Thyroid gland (tissue), 4 donors: ENCODE measurements at regions not wholly inside any gene's neighbourhood (a gene's known extent, or its start where the extent isn't known, plus 50 kb on each side); places are given as distances from the start of the nearest gene placed in this dataset.
"Not testable (repeated sequence)": the region's sequence is repeated elsewhere in the genome, so short reads cannot be mapped to it uniquely, and the experiment has no call there.

Experiments used
- POLR2A ChIP-seq, 2 donors: fragments of 450-650 bp; IDR thresholded peaks; one replicate each; pipeline ENCODE4 v1.6.1; 2017; ENCODE audit warnings: antibody characterized with exemption in 2 of 2, mild to moderate bottlenecking in 2 of 2, moderate library complexity in 1 of 2
- TF ChIP-seq, protein P1 (sequence below), 6 experiments: fragments of 200-600 bp in 3 of 6; fragments of 450-650 bp in 3 of 6; sonication (generic) in 3 of 6; IDR thresholded peaks; one replicate each; pipeline ENCODE4 v1.5.1; 2016 to 2019; ENCODE audit warnings: antibody characterized with exemption in 6 of 6, mild to moderate bottlenecking in 2 of 6, inconsistent platforms in 1 of 6, moderate library complexity in 1 of 6

DNA sequence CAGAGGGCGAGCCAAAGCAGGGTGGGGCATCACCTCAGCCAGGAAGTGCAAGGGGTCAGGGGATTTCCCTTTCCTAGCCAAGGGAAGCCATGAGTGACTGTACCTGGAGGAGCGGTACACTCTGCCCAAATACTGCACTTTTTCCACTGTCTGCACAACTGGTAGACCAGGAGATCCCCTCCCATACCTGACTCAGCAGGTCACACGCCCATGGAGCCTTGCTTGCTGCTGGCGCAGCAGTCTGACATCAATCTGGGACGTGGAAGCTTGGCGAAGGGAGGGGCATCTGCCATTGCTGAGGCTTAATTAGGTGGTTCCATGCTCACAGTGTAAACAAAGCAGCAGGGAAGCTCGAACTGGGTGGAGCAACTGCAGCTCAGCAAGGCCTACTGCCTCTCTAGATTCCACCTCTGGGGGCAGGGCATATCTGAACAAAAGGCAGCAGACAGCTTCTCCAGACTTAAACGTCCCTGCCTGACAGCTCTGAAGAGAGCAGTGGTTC, 217.7 kb downstream of the LHFPL1 start:
- TF ChIP-seq, protein P1, sequence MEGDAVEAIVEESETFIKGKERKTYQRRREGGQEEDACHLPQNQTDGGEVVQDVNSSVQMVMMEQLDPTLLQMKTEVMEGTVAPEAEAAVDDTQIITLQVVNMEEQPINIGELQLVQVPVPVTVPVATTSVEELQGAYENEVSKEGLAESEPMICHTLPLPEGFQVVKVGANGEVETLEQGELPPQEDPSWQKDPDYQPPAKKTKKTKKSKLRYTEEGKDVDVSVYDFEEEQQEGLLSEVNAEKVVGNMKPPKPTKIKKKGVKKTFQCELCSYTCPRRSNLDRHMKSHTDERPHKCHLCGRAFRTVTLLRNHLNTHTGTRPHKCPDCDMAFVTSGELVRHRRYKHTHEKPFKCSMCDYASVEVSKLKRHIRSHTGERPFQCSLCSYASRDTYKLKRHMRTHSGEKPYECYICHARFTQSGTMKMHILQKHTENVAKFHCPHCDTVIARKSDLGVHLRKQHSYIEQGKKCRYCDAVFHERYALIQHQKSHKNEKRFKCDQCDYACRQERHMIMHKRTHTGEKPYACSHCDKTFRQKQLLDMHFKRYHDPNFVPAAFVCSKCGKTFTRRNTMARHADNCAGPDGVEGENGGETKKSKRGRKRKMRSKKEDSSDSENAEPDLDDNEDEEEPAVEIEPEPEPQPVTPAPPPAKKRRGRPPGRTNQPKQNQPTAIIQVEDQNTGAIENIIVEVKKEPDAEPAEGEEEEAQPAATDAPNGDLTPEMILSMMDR (IDR thresholded peaks at IDR 0.05): not testable (repeated sequence)
- not testable (repeated sequence) for TF ChIP-seq POLR2A (IDR thresholded peaks at IDR 0.05)
